HL-60/S4 treated with retinoic acid at 250 ng/mL for 4 days and 3 days (cell line): ENCODE measurements at regions not wholly inside any gene's neighbourhood (a gene's known extent, or its start where the extent isn't known, plus 50 kb on each side); places are given as distances from the start of the nearest gene placed in this dataset.
"Not testable (repeated sequence)": the region's sequence is repeated elsewhere in the genome, so short reads cannot be mapped to it uniquely, and the experiment has no call there.

ENCODE experiments used
- in situ Hi-C: fragments of 300-500 bp; cut with MboI; formaldehyde crosslinking; loops from 2 replicates; pipeline ENCODE4 v1.7.0; 2022; ENCODE audit warnings: low sequenced_read_pairs

DNA sequence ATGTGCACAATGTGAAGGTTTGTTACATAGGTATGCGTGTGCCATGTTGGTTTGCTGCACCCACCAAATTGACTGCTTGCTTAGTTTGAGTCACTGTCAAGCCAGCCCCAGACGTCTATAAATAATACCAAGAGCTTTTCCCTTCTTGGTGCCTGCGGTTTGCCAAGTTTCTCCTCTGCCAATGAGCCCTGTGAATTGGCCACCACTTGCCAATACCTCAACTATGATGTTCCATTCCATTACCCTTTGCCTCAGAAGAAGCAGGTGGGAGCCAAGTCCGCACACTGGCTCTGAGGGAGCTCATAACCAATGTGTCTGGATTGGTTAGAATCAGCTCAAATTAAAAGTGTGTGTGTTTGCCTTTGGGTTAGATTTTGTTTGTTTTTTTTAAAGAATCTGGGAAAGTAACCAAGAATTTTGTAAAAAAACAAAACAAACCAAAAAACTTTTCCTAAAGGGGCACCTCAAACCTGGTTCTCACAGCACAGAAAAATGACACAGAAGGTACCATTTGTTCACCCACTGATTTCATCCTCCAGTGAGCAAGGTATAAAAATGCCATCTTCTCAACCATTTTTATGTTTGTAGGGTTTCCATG is 209.3 kb upstream of the PRNP start:
- in situ Hi-C loops: no loop called here

GRCh38 chr20:4472906-4473305 is 213.3 kb upstream of the PRNP start:
- in situ Hi-C loops: no loop called here

GRCh38 chr20:4471221-4471620 is 215.0 kb upstream of the PRNP start:
- in situ Hi-C loops: no loop called here

DNA sequence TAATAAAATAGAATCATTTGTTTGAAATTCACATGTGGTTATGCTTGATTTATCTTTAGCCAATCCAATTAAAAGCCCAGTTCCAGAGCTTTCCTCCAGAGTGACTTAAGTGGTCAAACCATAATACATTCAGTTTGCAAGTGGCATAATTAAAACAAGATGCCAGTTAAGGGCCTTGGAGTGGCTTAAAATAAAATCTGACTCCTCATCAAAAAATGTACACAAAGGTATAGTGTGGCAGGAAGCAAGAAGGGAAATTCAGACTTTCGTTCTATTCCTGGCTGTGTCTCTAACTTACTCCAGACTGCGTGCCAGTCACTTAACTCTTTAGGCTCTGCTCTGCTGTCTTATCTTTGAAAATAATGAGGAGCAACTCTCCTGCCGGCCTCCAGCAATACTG is 215.9 kb upstream of the PRNP start:
- in situ Hi-C loops: no loop called here

DNA sequence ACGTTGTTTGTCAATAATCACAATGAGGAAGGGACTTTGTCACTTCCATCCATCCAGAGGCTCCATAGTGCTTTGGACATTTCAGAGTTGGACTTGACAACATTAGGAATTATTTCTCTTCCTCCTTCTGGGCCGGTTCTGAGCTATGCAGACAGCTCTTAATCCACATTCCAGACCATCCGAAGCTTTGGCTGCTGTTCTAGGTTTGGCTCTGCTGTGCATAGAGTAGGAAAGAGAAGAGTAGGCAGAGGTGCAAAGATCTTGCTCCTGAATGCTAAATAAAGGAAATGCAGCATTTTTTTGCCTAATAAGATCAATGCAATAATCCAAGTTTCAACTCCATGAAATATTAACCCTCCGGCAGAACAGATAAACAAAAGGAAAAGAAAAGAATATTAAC is 216.3 kb upstream of the PRNP start:
- in situ Hi-C loops: no loop called here

DNA sequence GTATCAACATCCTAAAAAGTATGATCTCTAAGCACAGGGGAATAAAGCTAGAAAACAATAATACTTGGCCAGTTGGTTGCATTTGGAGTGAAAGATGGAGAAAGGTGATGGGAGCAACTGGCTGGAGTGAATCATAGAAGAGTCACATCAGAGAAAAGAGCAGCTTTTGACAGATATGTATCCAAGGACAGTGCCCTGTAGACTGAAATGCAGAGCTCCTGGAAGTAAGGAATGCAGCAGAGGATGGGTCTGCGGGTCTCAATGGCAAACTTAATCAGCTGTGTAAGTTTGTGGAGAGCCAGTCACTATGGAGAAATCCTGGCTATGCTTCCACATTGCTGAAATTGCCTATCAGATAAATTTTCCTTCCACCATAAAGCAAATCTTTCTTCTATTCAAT is 218.1 kb upstream of the PRNP start:
- in situ Hi-C loops: no loop called here

GRCh38 chr20:4465855-4466545 is 216.9 kb upstream of the ADRA1D start:
- in situ Hi-C loops: no loop called here

GRCh38 chr20:4465212-4465611 is 216.1 kb upstream of the ADRA1D start:
- in situ Hi-C loops: no loop called here

DNA sequence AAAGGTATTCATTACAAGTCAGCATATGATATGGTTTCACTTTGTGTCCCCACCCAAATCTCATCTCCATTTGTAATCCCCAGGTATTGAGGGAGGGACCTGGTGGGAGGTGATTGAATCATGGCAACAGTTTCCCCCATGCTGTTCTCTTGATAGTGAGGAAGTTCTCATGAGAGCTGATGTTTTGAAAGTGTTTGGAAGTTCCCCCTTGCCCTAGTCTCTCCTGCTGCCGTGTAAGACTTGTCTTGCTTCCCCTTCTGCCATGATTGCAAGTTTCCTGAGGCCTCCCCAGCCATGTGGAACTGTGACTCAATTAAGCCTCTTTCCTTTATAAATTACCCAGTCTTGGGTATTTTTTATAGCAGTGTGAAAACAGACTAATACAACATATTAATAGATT is 213.7 kb upstream of the ADRA1D start:
- in situ Hi-C loops: not testable (repeated sequence)

DNA sequence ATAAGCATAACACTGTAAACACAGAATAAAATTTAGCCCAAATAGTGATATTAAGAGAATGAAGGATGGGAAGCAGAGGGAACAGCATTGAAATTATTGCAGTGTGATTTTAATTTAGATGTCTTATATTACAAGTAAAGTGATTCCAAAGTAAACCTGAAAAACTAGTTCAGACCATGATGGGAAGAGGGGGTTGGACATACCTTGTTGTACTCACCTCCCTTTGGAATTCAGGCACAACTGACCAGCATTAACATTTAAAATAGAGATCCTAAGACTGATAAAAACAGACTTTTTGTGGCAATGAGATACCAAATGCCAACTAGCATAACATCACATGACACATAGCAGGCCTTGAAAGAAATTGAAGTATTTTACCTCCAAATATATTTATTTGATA is 210.0 kb upstream of the ADRA1D start:
- in situ Hi-C loops: no loop called here

DNA sequence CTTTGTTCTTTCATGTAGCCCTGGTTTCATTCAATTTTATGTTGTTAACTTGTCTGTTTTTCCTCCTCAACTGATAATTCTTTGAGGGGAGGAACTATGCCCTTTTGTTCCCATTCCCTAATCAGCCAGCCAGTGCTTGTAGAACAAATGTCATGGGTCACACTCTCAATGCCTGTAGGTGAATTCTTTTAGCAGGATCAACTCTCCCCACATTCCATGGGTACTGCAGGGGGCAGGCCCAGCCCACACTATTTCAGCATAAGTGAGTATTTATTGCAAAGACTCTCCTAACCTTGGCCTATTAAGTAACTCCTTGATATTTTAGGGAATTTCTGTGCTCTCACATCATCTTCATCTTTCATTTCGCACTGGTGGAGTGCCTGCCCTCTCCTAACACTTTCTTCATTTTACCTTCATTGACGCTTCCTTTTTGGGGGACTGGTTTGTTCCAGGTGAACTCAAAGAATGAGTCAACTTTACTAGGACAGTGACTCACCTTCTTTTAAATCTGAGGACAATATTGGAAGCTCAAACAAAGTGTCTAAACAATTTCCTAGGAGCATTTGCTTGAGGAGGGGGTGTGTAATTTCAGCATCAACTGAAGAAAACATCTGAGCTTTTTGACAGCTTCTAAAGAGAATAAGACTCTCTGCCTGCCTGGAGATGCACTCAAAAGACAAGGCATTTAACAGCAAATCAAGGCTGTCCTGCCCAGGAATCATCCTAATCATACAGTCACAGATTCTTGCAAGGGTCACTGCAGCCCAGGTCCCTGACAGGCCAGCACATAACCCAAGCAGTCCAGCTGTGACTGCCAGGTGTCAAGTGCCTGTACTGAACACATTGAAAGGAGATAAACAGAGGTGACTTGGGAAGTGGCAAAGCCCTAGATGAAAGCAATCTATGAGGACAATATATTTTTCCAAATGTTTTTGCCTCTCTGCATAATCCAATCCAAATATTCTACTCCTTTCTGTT is 208.8 kb upstream of the ADRA1D start:
- in situ Hi-C loops: no loop called here

- in situ Hi-C loops: no loop called here
These were observed 206.9 kb upstream of the ADRA1D start for GRCh38 chr20:4455996-4456395.

- in situ Hi-C loops: no loop called here
These were observed 206.2 kb upstream of the ADRA1D start for GRCh38 chr20:4455301-4455701.

DNA sequence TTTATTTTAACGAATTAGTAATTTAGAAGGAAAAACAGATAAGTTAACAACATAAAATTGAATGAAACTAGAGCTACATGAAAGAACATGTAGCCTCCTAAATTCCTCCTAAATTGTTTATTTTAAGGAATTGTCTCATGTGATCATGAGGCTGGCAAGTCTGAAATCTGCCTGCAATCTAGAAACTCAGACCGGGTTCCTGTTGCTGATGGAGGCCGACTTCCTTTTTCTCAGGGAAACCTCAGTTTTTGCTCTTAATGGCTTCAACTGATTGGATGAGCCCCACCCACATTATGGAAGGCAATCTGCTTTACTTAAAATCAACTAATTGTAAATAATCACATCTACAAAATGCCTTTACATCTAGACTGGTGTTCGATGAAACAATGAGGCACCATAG is 205.0 kb upstream of the ADRA1D start:
- in situ Hi-C loops: no loop called here

DNA sequence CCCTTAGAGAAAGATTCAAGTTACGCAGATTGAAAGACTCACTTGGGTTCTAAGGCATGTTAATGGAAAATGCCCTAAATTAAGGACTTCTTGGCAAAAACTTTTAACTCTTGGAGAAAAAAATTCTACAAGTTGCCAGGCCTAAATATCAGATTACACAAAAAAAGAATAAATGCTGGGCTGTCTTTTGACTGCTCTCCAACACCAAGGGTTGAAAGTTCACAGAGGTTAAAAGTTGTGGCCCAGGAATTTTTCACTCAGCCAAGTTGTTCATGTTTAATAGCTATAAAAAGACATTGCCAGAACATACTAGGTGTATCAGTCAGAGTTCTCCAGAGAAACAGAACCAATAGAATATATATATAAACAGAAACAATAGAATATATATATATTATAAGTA is 204.3 kb upstream of the ADRA1D start:
- in situ Hi-C loops: no loop called here

GRCh38 chr20:4451487-4452081 is 202.5 kb upstream of the ADRA1D start:
- in situ Hi-C loops: no loop called here

DNA sequence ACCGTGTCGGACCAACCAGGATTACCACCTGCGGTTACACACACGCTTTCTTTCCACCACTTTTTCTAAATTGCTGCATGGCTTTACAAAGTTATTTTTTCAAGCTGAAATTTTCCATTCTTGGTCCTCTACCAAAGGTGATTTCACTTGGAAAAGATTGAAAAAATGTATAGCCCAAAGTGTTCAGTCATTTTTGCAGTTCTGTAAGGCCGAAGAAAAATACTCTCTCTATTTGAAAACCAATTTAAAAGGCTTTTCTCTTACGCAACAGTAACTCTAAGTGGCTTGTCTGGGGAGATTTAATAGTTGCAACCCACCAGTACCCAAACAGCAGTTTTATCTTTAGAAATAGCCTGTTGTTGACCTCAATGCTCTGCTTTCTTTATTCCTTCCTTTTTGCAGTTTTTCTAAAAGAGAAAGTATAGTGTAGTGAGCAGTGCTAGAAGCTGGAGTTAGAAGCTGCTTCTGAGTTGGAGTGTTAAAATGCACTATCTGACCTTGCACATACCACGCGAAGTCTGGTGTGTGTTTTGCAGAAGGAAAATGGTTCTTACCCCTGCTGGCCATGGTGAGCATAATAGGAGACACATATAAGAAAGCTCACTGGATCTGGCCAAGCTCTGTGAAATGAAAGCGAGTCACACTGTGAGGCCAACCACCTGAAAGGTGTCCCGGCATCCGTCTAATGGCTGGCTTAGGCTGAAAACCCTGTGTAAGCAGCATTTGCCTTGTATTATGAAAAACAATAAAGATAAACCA is 201.0 kb upstream of the ADRA1D start:
- in situ Hi-C loops: no loop called here

DNA sequence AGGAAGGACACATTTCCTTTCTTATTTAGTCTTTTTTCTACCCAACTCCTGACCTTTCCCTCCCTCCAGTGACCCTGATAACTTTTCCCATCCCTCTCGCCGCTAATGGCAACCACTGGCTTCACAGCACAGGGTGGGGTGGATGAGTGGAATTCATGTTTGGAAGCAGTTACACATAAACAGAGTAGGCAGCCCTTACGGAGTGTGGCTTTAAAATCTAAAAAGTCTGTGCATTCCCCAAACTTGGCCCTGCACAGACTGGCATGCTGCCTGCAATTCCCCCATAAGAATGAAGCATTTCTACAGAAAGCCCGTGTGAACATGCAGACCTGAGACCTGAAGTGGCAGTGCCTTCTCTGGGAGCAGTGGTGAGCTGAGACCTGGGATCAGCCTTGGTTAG is 196.7 kb upstream of the ADRA1D start:
- in situ Hi-C loops: no loop called here

- in situ Hi-C loops: no loop called here
These were observed 196.2 kb upstream of the ADRA1D start for GRCh38 chr20:4445331-4445730.

GRCh38 chr20:4444404-4444803 is 195.3 kb upstream of the ADRA1D start:
- in situ Hi-C loops: no loop called here

GRCh38 chr20:4443016-4443415 is 193.9 kb upstream of the ADRA1D start:
- in situ Hi-C loops: no loop called here
